Ovary (tissue), 3 donors: ENCODE measurements at regions not wholly inside any gene's neighbourhood (a gene's known extent, or its start where the extent isn't known, plus 50 kb on each side); places are given as distances from the start of the nearest gene placed in this dataset.

Experiments
- CTCF ChIP-seq, 3 donors: fragments of 450-650 bp in 2 of 3; fragments of 200-600 bp in 1 of 3; IDR thresholded peaks; one replicate each; pipeline versions ENCODE4 v1.5.1 to v1.8.0; 2016 to 2022; ENCODE audit warnings: antibody characterized with exemption in 3 of 3, mild to moderate bottlenecking in 1 of 3
- POLR2A ChIP-seq: fragments of 450-650 bp; IDR thresholded peaks from one replicate; pipeline ENCODE4 v1.6.1; 2017; ENCODE audit warnings: antibody characterized with exemption, mild to moderate bottlenecking, moderate library complexity
- donor health status: DM: no; HTN: no; CAD: no.

DNA sequence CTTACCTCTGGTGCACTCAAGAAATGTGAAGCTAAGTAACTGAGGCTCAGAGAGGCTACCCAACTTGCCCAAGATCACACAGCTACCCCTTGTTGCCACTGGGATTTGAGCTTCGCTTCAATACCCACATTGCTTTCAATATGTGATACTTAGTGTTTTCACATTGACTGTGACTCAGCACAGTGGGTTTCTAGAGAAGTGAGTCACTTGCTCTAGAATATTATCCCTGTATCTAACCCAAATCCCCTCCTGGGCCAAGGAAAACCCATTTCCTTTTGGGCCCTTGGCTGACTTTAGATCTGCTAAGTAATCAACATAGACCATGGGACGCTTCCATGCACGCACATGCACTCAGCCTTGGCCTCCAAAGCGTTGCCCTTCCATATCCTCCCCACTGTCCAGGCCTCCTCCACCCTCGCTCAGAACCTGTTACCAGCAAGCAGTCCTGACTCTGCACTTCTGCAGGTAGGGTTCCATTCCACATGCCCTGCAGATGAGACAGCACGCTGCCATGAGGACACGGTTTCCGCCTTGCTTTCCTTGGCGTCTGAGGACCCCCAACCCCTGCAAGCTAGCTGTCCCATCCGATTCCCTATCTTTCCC, 87.7 kb upstream of the CHST15 start:
- TF ChIP-seq CTCF (IDR thresholded peaks at IDR 0.05) (no peak), POLR2A (no peak)
